ENCODE measurements at regions not wholly inside any gene's neighbourhood (a gene's known extent, or its start where the extent isn't known, plus 50 kb on each side); places are given as distances from the start of the nearest gene placed in this dataset.

DNA sequence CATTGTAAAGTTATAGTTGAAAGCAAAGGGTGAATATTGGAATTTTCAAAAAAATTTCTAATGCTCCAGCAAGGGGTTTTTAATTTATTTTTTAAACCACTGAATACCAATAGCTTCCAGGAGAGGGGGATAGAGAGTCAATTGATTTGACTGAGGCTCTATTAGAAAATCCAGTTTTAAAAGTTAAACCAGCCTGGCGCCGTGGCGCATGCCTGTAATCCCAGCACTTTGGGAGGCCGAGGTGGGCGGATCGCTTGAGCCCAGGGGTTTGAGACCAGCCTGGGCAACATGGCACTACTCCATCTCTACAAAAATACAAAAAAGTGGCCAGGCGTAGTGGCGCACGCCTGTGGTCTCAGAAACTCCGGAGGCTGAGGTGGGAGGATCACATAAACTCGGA lies 150.1 kb downstream of the SLC38A4 start:
- TF ChIP-seq CTCF (IDR thresholded peaks at IDR 0.05; ENCODE audit: low read depth, low read length) (peak; percentile 54), POLR2A (IDR thresholded peaks at IDR 0.05; ENCODE audit: extremely low read depth, insufficient read length) (no peak)
- TF ChIP-seq, protein P1, sequence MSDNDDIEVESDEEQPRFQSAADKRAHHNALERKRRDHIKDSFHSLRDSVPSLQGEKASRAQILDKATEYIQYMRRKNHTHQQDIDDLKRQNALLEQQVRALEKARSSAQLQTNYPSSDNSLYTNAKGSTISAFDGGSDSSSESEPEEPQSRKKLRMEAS (IDR thresholded peaks at IDR 0.05; ENCODE audit: low read depth, low read length): no peak

Data from NB4 (cell line).